NCI-H748 treated with DMSO at 0.1 percent for 48 hours (cell line): ENCODE measurements at regions not wholly inside any gene's neighbourhood (a gene's known extent, or its start where the extent isn't known, plus 50 kb on each side); places are given as distances from the start of the nearest gene placed in this dataset.
"Not testable (repeated sequence)": the region's sequence is repeated elsewhere in the genome, so short reads cannot be mapped to it uniquely, and the experiment has no call there.

Source experiments
- DNase-seq: peaks from one replicate; lab custom pipeline; 2025; lab: John Stamatoyannopoulos, UW

DNA sequence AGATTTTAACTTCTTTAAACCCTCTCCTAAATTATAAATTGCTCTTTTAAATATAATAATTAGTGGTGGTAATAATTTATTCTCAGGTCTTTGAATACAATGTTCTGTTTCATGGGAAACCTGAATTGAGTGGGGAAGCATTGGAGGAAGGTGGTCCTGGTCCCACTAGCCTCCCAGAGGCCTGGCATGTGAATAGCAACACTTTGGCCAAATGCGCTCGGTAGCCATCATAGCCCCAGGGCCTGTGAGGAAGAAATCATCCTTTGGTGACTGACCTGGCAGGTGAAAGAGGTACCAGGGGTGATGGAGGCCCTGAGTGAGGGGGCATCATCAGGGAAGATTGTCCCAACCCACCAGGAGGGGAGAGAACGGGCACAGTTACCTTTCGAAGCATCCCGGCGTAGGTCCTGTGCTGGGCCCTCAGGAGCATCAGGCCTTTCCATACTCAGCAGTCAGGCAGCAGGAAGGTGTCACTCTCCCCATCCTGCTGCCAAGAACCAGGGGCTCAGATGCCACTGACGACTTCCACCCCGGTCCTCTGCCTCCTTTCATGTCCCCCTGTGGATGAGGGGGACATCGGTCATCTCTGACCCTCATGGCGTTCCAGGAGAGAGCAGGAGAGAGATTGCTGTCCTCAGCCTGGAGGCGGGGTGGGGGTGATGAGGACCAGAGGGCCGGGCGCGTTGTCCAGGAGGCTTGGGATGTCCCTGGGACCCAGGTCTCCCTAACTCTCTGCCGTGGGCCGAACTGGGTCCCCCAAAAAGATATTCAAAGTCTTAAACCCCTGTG is 78.6 kb upstream of the HPCAL1 start:
- DNase-seq, result no peak

DNA sequence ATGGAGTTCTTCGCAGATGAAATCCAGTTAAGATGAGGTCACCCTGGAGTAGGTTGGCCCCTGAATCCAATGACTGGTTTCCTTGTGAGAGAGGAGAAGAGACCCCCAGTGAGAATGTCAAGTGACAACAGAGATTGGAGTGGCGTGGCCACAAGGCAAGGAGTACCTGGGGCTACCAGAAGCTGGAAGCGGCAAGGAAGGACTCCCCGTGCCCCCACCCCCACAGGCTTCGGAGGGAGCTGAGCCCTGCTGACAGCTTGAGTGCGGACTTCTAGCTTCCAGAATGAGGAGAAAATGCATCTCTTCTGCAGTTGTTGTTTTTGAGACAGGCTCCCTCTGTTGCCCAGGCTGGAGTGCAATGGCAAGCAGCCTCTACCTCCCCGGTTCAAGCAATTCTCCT is 78.0 kb upstream of the HPCAL1 start:
- DNase-seq, result no peak

DNA sequence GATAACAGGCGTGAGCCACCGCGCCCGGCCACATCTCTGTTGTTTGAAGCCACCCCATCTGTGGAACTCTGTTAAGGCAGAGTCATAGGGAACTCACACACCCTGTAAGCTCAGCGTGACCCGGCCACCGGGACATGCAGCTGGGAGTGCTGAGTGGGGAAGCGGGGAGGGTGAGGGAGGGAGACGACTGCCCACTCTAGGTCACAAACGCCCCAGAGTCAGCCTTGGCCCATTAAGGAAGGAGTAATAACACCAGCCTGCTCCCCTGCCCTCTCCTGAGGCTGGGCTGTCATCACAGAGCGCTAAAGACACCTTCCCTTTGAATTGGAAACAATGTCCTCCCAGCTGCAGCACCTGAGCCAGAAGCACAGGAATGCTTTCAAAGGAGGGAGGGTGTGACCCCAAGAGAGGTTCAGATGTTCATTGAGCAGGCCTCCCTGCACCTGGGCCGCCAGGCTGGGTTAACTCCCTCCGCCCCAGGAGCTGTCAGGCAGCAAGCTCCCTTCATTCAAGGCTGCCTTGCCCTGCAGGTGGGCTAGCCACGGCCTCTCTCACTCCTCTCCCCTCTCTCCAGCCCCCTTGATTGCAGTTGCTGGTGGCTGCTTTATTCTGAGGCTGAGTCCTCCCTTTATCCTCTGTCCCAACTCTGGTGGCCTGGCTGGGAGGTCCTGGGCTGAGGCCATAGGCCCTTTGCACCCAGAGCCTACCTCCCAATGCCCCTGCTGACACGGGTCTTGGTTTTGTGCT is 77.2 kb upstream of the HPCAL1 start:
- DNase-seq, result no peak

DNA sequence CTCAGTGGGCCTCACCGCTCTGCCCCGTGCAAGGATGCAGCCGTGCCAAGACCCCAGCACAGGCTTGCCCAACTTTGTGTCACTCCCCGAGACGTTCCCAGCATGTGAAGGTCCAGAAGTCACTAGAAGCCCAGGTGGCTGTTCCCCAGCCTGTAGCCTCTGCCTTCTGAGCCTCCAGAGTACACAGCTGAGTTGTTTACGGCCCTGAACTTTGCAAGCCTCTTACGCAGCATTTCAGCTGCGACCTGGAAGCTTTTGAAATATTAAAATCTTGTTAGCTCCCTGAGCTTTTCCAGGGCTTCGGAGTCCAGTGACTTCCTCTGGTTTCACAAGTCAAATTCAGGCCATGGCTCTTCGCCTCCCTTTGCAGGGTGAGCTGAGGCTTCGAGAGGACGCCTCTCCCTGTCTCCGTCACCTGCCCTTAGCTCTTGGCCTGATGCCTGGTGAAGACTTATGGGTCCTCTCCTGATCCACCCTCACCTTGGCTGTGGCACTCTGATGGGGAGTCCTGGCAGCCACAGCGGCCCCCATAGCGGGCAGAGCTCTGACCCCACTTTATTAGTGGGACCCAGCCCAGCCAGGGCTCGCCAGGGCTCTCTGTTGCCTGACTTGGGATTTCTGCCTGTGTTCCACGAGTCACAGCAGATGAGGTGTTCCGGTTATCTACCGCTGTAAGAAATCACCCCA is 76.5 kb upstream of the HPCAL1 start:
- no peak for DNase-seq

- DNase-seq, result peak; percentile 81
These were observed 73.9 kb upstream of the HPCAL1 start for GRCh38 chr2:10228611-10229365.

- no peak for DNase-seq
These were observed 73.1 kb upstream of the HPCAL1 start for GRCh38 chr2:10229462-10230099.

DNA sequence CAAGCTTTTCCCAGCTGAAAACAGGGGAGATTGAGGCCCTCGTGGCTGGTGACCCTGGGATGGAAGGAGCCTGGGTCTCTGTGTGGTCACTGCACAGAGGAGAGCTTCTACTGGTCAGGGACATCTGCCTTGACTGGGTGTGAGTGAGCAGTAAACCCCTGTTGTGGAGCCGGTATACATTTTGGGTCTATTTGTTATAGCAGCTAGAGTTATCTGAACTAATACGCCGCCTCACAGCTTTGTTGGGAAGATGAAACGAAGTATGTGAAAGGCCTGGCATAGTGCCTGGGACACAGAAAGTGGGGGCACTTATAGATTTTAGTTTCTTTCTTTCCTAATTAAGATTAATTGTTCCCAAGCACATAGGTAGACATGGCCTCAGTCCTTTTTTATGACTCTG is 72.2 kb upstream of the HPCAL1 start:
- no peak for DNase-seq

DNA sequence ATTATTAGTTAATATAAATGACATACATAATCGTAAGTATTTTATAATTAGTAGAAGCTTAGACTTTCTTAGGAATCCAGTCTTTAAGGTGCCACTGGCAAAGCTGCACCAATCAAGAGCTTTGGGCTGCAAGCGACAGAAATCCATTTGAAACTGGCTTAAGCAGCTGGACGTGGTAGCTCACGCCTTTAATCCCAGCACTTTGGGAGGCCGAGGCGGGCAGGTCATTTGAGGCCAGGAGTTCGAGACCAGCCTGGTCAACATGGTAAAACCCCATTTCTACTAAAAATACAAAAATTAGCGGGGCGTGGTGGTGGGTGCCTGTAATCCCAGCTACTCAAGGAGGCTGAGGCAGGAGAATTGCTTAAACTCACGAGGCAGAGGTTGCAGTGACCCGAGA is 71.8 kb upstream of the HPCAL1 start:
- DNase-seq, result not testable (repeated sequence)

DNA sequence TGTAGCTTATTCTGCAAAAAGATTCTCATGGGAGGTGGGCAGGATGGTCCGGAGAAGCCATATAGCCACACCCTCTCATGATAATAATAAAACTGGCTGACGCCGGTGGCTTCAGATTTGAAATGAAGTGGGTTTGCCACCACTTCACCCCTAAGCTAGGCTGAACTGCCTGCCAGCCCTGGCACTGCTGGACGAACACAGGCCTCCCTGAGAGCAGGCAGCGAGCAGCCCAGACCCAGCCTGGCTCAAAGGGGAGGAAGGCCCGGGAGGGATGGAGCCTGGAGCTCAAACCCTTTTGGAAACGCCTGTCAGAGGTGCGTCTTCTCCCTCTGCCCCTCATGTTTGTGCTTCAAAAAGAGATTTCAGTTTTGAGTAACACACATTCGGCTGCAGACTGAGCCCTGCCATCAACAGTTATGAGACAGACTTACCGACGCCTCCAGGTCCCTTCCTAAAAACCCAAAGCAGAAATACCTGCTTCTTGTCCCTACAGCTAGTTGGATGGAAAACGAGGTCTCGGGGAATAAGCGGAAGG is 71.1 kb upstream of the HPCAL1 start:
- no peak for DNase-seq

GRCh38 chr2:10232096-10232815 is 70.4 kb upstream of the HPCAL1 start:
- no peak for DNase-seq

DNA sequence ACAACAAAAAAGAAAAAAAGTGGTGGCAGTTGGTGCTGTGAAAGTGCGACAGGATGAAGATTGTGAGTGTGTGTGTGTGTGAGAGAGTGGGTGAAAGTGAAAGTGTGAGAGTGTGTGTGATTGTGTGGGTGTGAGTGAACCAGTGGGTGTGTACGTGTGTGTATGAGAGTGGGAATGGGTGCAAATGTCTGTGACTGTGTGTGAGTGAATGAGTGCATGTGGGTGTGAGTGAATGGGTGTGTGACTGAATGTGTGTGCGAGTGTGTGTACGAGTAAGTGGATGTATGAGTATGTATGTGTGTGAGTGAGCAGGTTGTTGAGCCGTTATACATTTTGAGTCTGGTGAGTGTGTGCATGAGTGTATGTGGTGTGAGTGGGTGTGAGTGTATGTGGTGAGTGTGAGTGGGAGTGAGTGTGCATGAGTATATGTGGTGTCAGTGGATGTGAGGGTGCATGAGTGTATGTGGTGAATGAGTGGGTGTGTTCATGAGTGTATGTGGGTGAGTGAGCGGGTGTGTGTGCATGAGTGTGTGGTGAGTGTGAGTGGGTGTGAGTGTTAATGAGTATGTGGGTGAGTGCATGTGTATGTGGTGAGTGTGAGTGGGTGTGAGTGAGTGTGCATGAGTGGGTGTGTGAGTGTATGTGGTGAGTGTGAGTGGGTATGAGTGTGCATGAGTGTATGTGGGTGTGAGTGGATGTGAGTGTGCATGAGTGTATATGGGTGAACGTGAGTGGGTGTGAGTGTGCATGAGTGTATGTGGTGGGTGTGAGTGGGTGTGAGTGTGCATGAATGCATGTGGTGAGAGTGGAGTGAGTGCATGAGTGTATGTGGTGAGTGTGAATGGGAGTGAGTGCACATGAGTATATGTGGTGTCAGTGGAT is 69.3 kb upstream of the HPCAL1 start:
- DNase-seq, result no peak

- no peak for DNase-seq
These were observed 68.7 kb upstream of the HPCAL1 start for GRCh38 chr2:10234013-10234306.

- DNase-seq, result no peak
These were observed 68.2 kb upstream of the HPCAL1 start for GRCh38 chr2:10234409-10235094.

DNA sequence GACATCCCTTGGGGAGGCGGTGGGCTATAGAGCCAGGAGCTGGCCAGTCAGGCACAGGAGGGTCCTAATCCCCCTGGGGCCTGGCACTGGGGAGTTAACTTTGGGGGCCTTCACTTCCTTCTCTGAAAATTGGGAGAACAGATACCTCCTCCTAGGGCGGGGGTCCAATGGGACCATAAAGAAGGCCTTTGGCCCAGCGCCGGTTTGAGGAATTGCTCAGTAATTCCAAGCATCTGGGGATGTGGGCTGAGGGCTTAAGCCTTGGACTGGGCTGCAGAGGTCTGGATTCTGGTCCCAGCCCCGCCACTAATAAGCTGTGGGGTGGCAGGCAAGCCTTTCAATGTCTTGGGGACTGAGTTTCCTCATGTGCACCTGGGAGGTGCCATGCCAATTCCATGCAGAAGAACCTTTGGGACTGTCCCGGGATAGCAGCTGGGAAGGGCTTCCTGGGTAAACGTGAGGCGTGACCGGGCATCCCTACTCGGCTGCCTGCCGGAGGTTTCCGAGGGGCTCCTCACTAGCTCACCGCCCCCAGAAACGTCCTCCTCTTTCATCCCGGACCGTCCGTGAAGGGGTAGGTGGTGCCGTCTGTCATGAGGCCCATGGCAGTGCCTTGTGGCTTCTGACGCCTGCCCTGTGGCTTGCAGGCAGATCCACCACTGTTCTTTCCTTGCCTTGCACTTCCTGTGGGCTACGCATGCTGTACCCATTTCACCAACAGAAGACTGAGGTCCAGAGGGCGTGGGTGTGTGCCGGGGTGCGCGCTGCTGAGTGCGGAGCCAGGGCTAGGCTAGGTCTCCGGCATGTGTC is 67.4 kb upstream of the HPCAL1 start:
- DNase-seq, result no peak

GRCh38 chr2:10235909-10236550 is 66.7 kb upstream of the HPCAL1 start:
- no peak for DNase-seq

DNA sequence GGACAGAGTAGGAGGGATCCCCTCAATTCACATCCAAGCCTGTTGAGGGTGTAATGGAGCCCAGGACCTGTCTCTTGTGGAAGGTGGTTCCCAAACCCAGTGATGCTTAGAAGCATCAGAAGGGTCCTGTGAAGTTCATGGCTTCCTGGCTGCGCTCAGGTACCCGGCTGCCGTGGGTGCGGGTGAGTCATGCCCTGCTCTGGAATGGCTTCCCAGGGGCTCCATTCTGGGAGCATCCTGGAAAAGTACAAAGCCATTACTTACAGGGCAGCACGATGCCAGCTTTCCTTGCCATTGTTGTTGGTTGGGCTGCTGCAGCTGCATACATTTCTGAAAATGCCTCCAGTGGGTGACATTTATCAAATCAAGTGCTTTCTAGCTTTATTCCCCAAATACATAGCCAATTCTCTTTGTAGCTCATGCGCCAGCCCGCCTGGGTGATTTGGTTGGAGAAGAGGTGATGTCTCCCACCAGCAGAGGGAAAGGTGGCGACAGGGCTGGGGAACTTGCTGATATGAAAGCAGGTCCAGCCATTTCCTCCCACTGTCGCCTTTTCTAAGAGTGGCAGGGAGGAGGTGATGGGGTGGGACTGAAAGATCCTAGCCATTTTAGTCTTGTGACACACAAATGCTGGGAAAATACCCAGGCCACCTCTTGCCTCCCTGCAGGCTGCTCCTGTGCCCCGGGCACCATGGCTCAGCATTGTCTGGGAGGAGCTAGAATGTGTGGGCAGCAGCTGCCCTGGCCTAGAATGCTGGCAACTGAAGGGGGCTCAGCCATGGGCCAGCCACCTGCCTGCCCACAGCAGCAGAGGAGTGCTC is 65.9 kb upstream of the HPCAL1 start:
- no peak for DNase-seq
